Astrocyte (in vitro differentiated cells and primary cell): ENCODE measurements at regions not wholly inside any gene's neighbourhood (a gene's known extent, or its start where the extent isn't known, plus 50 kb on each side); places are given as distances from the start of the nearest gene placed in this dataset.

Experiments
- DNase-seq: peaks from one replicate; pipeline ENCODE4 v3.0.0-alpha.2; 2010; ENCODE audit warnings: low read depth
- FAIRE-seq: peaks from 2 replicates; lab custom pipeline; 2011; peaks lifted over from hg19 to GRCh38; lab: Jason Lieb, UNC
- H2AFZ ChIP-seq: 2 replicates; pipeline ENCODE4 v1.6.0; 2012; ENCODE audit warnings: low read depth, low read length, inconsistent platforms
- H3K27ac ChIP-seq: 2 replicates; pipeline ENCODE4 v1.5.1; 2011; ENCODE audit warnings: low read depth, low read length, inconsistent platforms
- H3K27me3 ChIP-seq: 2 replicates; pipeline ENCODE4 v1.6.0; 2011; ENCODE audit warnings: low read length, inconsistent platforms; ENCODE audit not compliant: insufficient read depth
- H3K36me3 ChIP-seq: 2 replicates; pipeline ENCODE4 v1.5.1; 2011; ENCODE audit warnings: low read length, inconsistent platforms; ENCODE audit not compliant: insufficient read depth
- H3K4me1 ChIP-seq: 2 replicates; pipeline ENCODE4 v1.5.1; 2011; ENCODE audit warnings: low read length, inconsistent platforms; ENCODE audit not compliant: insufficient read depth
- H3K4me2 ChIP-seq: 2 replicates; pipeline ENCODE4 v1.6.0; 2012; ENCODE audit warnings: low read length, inconsistent platforms
- H3K4me3 ChIP-seq: 2 replicates; pipeline ENCODE4 v1.5.1; 2011; ENCODE audit warnings: low read depth, mild to moderate bottlenecking, low read length, inconsistent platforms; ENCODE audit not compliant: insufficient read depth
- H3K79me2 ChIP-seq: 2 replicates; pipeline ENCODE4 v1.6.0; 2012; ENCODE audit warnings: mild to moderate bottlenecking, low read length, inconsistent platforms; ENCODE audit not compliant: insufficient read depth
- H3K9ac ChIP-seq: 2 replicates; pipeline ENCODE4 v1.6.0; 2012; ENCODE audit warnings: mild to moderate bottlenecking, low read length, inconsistent platforms
- H3K9me3 ChIP-seq: 2 replicates; pipeline ENCODE4 v1.5.1; 2012; ENCODE audit warnings: low read depth, mild to moderate bottlenecking, low read length, inconsistent platforms; ENCODE audit not compliant: insufficient read depth
- H4K20me1 ChIP-seq: 2 replicates; pipeline ENCODE4 v1.6.0; 2012; ENCODE audit warnings: low read length, inconsistent platforms; ENCODE audit not compliant: insufficient read depth
- H3K27ac Mint-ChIP-seq: one replicate; pipeline ENCODE4 v1.8.0; 2021; ENCODE audit warnings: mild to moderate bottlenecking, mixed read lengths; ENCODE audit not compliant: unreplicated experiment
- H3K27me3 Mint-ChIP-seq: one replicate; pipeline ENCODE4 v1.8.0; 2021; ENCODE audit warnings: low read depth, mixed read lengths; ENCODE audit not compliant: unreplicated experiment
- H3K36me3 Mint-ChIP-seq: one replicate; pipeline ENCODE4 v1.8.0; 2021; ENCODE audit warnings: low read depth, mixed read lengths; ENCODE audit not compliant: unreplicated experiment
- H3K4me1 Mint-ChIP-seq: one replicate; pipeline ENCODE4 v1.8.0; 2021; ENCODE audit warnings: low read depth, mixed read lengths; ENCODE audit not compliant: unreplicated experiment
- H3K4me3 Mint-ChIP-seq: one replicate; pipeline ENCODE4 v1.8.0; 2021; ENCODE audit warnings: mild to moderate bottlenecking, moderate library complexity, mixed read lengths; ENCODE audit not compliant: unreplicated experiment
- H3K9me3 Mint-ChIP-seq: one replicate; pipeline ENCODE4 v1.8.0; 2021; ENCODE audit warnings: mild to moderate bottlenecking, mixed read lengths; ENCODE audit not compliant: unreplicated experiment
- CTCF ChIP-seq: IDR thresholded peaks from 2 replicates; pipeline ENCODE4 v1.5.1; 2011; ENCODE audit warnings: low read depth, mild to moderate bottlenecking, inconsistent platforms, low read length, moderate library complexity; ENCODE audit not compliant: insufficient read depth
- EZH2 ChIP-seq: IDR thresholded peaks from 2 replicates; pipeline ENCODE4 v1.6.1; 2012; ENCODE audit warnings: mild to moderate bottlenecking, low read length, inconsistent platforms; ENCODE audit not compliant: insufficient read depth

GRCh38 chr1:67601955-67602354 is 83.0 kb upstream of the GADD45A start:
- Mint-ChIP-seq H3K4me3 (no peak overlapping the region), H3K27ac (no peak overlapping the region), H3K4me1 (no peaks in the 10 kb centered on the region), H3K27me3 (peaks cover 5% of the 10 kb centered on the region), H3K36me3 (no peaks in the 10 kb centered on the region), H3K9me3 (peaks cover 4% of the 10 kb centered on the region)
- H2AFZ ChIP-seq, result no peak overlapping the region
- no peaks in the 10 kb centered on the region for H3K79me2 ChIP-seq
- no peak overlapping the region for H3K27ac ChIP-seq
- H3K9me3 ChIP-seq, result no peaks in the 10 kb centered on the region
- no peaks in the 10 kb centered on the region for H4K20me1 ChIP-seq
- no peak overlapping the region for H3K9ac ChIP-seq
- H3K4me1 ChIP-seq, result no peaks in the 10 kb centered on the region
- TF ChIP-seq EZH2 (no peak), CTCF (no peak)
- H3K27me3 ChIP-seq, result peaks cover 4% of the 10 kb centered on the region
- no peak for FAIRE-seq
- no peak for DNase-seq
- H3K4me2 ChIP-seq, result no peak overlapping the region
- H3K36me3 ChIP-seq, result no peaks in the 10 kb centered on the region
- no peak overlapping the region for H3K4me3 ChIP-seq

GRCh38 chr1:67604778-67605177 is 80.2 kb upstream of the GADD45A start:
- H3K27me3 ChIP-seq, result peaks cover 4% of the 10 kb centered on the region
- no peaks in the 10 kb centered on the region for H3K36me3 ChIP-seq
- Mint-ChIP-seq H3K4me3 (no peak overlapping the region), H3K27me3 (peaks cover 5% of the 10 kb centered on the region), H3K4me1 (no peaks in the 10 kb centered on the region), H3K9me3 (peaks cover 4% of the 10 kb centered on the region), H3K36me3 (no peaks in the 10 kb centered on the region), H3K27ac (no peak overlapping the region)
- no peaks in the 10 kb centered on the region for H3K4me1 ChIP-seq
- no peaks in the 10 kb centered on the region for H4K20me1 ChIP-seq
- no peak for FAIRE-seq
- no peak overlapping the region for H3K9ac ChIP-seq
- no peaks in the 10 kb centered on the region for H3K9me3 ChIP-seq
- no peak overlapping the region for H3K4me3 ChIP-seq
- no peaks in the 10 kb centered on the region for H3K79me2 ChIP-seq
- DNase-seq, result no peak
- no peak overlapping the region for H3K27ac ChIP-seq
- no peak overlapping the region for H2AFZ ChIP-seq
- H3K4me2 ChIP-seq, result no peak overlapping the region
- TF ChIP-seq EZH2, result no peak
- no peak for TF ChIP-seq CTCF

GRCh38 chr1:67605209-67605780 is 79.7 kb upstream of the GADD45A start:
- Mint-ChIP-seq H3K4me1 (no peaks in the 10 kb centered on the region), H3K27ac (no peak overlapping the region), H3K9me3 (peaks cover 2% of the 10 kb centered on the region), H3K27me3 (peaks cover 5% of the 10 kb centered on the region), H3K36me3 (no peaks in the 10 kb centered on the region), H3K4me3 (no peak overlapping the region)
- no peaks in the 10 kb centered on the region for H3K36me3 ChIP-seq
- H3K4me1 ChIP-seq, result no peaks in the 10 kb centered on the region
- FAIRE-seq (no peak), DNase-seq (no peak)
- peaks cover 4% of the 10 kb centered on the region for H3K27me3 ChIP-seq
- no peak overlapping the region for H2AFZ ChIP-seq
- H3K9ac ChIP-seq, result no peak overlapping the region
- H3K27ac ChIP-seq, result no peak overlapping the region
- TF ChIP-seq CTCF, result no peak
- no peak for TF ChIP-seq EZH2
- no peaks in the 10 kb centered on the region for H4K20me1 ChIP-seq
- no peaks in the 10 kb centered on the region for H3K9me3 ChIP-seq
- no peak overlapping the region for H3K4me2 ChIP-seq
- no peaks in the 10 kb centered on the region for H3K79me2 ChIP-seq
- H3K4me3 ChIP-seq, result no peak overlapping the region
